ENCODE measurements at regions not wholly inside any gene's neighbourhood (a gene's known extent, or its start where the extent isn't known, plus 50 kb on each side); places are given as distances from the start of the nearest gene placed in this dataset.

DNA sequence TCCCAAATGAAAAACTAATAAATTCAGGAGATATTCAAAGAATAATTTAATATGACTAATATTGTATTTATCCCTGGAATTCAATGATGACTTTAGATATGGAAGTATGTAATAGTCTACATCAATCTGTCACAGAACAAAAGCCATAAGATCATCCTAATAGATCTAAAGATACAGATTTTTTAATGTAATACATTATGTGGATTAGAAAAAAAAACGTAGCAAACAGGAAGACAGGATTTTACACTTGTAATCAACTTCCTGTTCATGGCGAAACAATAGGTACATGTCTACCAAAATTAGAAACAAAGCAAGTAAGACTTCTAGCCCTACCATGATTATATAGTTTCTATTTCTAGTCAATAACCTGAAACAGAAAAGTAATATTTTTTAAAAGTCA lies 192.2 kb downstream of the TTC32 start:
- Histone ChIP-seq H3K36me3 (ENCODE audit: low read depth) (no peaks in the 10 kb centered on the region), H3F3A (ENCODE audit: insufficient read depth, low read depth) (peaks cover 7% of the 10 kb centered on the region; the same call in 1 of the 2 replicates), H3K27me3 (ENCODE audit: insufficient read depth, low read depth) (no peaks in the 10 kb centered on the region), H3K4me3 (no peak overlapping the region), H4K20me1 (ENCODE audit: insufficient read depth) (no peaks in the 10 kb centered on the region), H3K27ac (no peak overlapping the region), H3K9me2 (ENCODE audit: insufficient read depth) (no peaks in the 10 kb centered on the region), H2AFZ (no peak overlapping the region), H3K4me2 (no peak overlapping the region), H3K79me2 (ENCODE audit: low read depth) (0 out of 2 replicates have a peak, but pooled peaks cover 5% of the 10 kb centered on the region), H3K4me1 (replicated peaks; ENCODE audit: insufficient read depth) (peaks cover 14% of the 10 kb centered on the region), H3K9me3 (ENCODE audit: insufficient read depth, low read depth) (peaks cover 10% of the 10 kb centered on the region)
- ChIA-PET CTCF (no interaction called here), POLR2A (ENCODE audit: unreplicated experiment) (no interaction called here)
- no peak for DNase-seq
- TF ChIP-seq EZH2 (IDR thresholded peaks at IDR 0.05; ENCODE audit: low read depth), result no peak
- TF ChIP-seq, protein P1, sequence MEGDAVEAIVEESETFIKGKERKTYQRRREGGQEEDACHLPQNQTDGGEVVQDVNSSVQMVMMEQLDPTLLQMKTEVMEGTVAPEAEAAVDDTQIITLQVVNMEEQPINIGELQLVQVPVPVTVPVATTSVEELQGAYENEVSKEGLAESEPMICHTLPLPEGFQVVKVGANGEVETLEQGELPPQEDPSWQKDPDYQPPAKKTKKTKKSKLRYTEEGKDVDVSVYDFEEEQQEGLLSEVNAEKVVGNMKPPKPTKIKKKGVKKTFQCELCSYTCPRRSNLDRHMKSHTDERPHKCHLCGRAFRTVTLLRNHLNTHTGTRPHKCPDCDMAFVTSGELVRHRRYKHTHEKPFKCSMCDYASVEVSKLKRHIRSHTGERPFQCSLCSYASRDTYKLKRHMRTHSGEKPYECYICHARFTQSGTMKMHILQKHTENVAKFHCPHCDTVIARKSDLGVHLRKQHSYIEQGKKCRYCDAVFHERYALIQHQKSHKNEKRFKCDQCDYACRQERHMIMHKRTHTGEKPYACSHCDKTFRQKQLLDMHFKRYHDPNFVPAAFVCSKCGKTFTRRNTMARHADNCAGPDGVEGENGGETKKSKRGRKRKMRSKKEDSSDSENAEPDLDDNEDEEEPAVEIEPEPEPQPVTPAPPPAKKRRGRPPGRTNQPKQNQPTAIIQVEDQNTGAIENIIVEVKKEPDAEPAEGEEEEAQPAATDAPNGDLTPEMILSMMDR (conservative IDR thresholded peaks at IDR 0.05), result no peak
- intact Hi-C loops (cut with micrococcal nuclease; ENCODE audit: unreplicated experiment), result no loop called here
- BruUV-seq (replicated peaks), result no TSS peak

DNA sequence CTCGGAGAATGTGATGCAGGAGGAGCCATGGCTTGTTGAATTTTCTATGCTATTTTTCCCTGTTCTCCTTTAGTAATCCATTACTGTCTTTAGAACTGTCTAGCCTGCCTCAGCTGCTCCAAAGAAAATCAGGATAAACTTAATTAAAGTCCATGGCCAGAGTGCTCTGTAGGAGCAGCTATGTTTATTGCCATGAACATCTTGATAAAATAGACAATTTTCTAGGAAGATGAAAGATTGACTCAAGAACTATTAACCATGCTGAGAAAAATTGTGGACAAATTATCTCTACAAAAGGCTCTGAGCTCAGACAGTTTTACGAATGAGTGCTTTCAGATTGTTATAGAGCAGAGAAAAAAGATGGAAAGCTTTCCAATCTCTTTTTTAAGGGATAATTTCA lies 193.0 kb downstream of the TTC32 start:
- Histone ChIP-seq H3K9me2 (ENCODE audit: insufficient read depth) (no peaks in the 10 kb centered on the region), H3K4me2 (no peak overlapping the region), H3K4me3 (no peak overlapping the region), H3K27me3 (ENCODE audit: insufficient read depth, low read depth) (no peaks in the 10 kb centered on the region), H3K36me3 (ENCODE audit: low read depth) (no peaks in the 10 kb centered on the region), H3K4me1 (replicated peaks; ENCODE audit: insufficient read depth) (peaks cover 14% of the 10 kb centered on the region), H4K20me1 (ENCODE audit: insufficient read depth) (no peaks in the 10 kb centered on the region), H3F3A (ENCODE audit: insufficient read depth, low read depth) (peaks cover 7% of the 10 kb centered on the region; the same call in 1 of the 2 replicates), H3K79me2 (ENCODE audit: low read depth) (0 out of 2 replicates have a peak, but pooled peaks cover 5% of the 10 kb centered on the region), H3K9me3 (ENCODE audit: insufficient read depth, low read depth) (peaks cover 10% of the 10 kb centered on the region), H2AFZ (no peak overlapping the region), H3K27ac (no peak overlapping the region)
- DNase-seq, result no peak
- CTCF ChIA-PET, result interaction anchor here (0.5 kb wide), 1 partner anchor 955 kb away, joined by 3 read pairs; no protein-coding TSS in a partner anchor
- BruUV-seq (replicated peaks), result no TSS peak
- intact Hi-C loops (cut with micrococcal nuclease; ENCODE audit: unreplicated experiment), result no loop called here
- no peak for TF ChIP-seq EZH2 (IDR thresholded peaks at IDR 0.05; ENCODE audit: low read depth)
- TF ChIP-seq, protein P1 (conservative IDR thresholded peaks at IDR 0.05), result no peak
- POLR2A ChIA-PET (ENCODE audit: unreplicated experiment), result no interaction called here

DNA sequence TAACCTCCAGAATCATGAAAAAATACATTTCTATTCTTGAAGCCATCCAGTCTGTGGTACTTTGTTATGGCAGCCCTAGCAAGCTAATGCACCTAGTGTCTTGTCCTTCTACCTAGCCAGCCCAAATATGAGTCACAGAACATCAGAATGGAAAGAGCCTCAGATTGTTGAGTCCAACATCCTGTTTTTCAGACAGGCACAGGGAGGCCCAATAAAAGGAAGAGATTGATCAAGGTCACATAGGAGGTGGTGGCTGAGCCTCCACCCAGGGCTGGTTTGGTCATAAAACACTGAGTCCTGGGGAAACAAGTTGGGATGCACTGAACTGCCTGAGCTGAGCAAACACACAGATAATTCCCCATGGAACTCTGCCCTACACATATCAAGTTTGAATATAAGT lies 195.5 kb downstream of the TTC32 start:
- no TSS peak for BruUV-seq (replicated peaks)
- TF ChIP-seq, protein P1 (conservative IDR thresholded peaks at IDR 0.05), result no peak
- TF ChIP-seq EZH2 (IDR thresholded peaks at IDR 0.05; ENCODE audit: low read depth), result no peak
- Histone ChIP-seq H4K20me1 (ENCODE audit: insufficient read depth) (no peaks in the 10 kb centered on the region), H3F3A (ENCODE audit: insufficient read depth, low read depth) (no peaks in the 10 kb centered on the region), H3K4me2 (no peak overlapping the region), H2AFZ (no peak overlapping the region), H3K36me3 (ENCODE audit: low read depth) (no peaks in the 10 kb centered on the region), H3K9me3 (ENCODE audit: insufficient read depth, low read depth) (peaks cover 10% of the 10 kb centered on the region), H3K4me1 (replicated peaks; ENCODE audit: insufficient read depth) (peaks cover 5% of the 10 kb centered on the region; the same call in 1 of the 2 replicates), H3K9me2 (ENCODE audit: insufficient read depth) (no peaks in the 10 kb centered on the region), H3K27me3 (ENCODE audit: insufficient read depth, low read depth) (no peaks in the 10 kb centered on the region), H3K4me3 (no peak overlapping the region), H3K27ac (no peak overlapping the region), H3K79me2 (ENCODE audit: low read depth) (0 out of 2 replicates have a peak, but pooled peaks cover 5% of the 10 kb centered on the region)
- intact Hi-C loops (cut with micrococcal nuclease; ENCODE audit: unreplicated experiment), result no loop called here
- POLR2A ChIA-PET (ENCODE audit: unreplicated experiment), result no interaction called here
- DNase-seq, result no peak
- CTCF ChIA-PET, result no interaction called here
